GM21576 (cell line): ENCODE measurements at regions not wholly inside any gene's neighbourhood (a gene's known extent, or its start where the extent isn't known, plus 50 kb on each side); places are given as distances from the start of the nearest gene placed in this dataset.

Experiments
- ATAC-seq: cut with Tn5 transposase; IDR thresholded peaks from one replicate; pipeline ENCODE4 v1.9.1; 2021; ENCODE audit warnings: mild to moderate bottlenecking, moderate library complexity; ENCODE audit not compliant: unreplicated experiment

GRCh38 chr5:58075907-58076306 lies 384.0 kb downstream of the PLK2 start:
- ATAC-seq: no peak

DNA sequence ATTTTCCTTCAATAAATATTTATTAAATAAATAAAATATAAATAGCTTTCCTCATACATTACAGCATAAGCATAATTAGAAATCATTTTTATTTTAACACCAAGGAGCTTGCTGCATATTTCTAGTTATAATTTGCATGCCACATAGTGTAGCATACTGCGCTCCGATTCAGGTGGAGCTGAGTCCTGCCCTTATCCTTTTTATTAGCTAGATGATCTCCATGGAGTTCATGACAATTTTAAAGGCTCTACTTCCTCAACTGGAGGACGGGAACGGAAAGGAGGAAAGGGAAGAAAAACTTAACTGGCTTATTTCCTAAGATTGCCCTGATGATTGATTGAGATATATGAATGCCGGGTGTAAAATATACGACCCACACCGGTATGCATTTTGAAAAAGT lies 385.2 kb downstream of the PLK2 start:
- no peak for ATAC-seq

DNA sequence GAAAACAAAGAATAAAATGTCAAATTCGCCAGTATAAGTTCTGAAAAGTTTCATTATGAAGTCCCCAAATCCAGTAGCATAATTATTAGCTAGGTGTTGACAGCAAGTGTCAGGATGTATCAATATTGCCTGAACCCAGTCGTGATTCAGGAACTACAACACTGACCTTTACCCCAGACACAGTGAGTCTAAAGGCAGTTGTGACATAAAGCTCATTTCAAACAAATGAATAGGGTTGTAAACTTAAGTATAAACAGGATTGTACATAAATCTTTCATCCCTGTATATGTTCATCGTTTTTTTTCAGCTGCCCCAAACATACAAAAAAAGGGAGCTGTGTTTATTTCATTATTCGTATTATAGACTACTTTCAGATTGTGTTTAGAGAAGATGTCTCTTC lies 385.7 kb downstream of the PLK2 start:
- ATAC-seq: no peak

DNA sequence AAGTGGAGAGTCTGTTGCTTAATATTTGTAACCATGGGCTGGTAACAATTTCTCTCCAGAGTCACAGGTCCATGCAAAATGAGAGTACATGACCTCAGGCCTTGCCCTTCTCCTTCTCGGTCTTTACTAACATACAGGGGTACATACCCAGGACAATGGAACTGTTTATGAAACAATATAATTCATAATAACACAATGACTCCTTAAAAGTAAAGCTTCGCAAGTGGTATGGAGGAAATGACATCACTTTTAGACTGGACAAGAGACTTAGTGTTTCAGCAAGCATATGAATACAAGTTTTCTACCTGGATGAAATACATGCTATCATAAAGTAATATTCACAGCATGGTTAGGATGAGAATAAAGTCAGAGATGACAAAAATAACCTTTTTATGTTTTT lies 386.6 kb downstream of the PLK2 start:
- ATAC-seq: no peak

- no peak for ATAC-seq
Measured at GRCh38 chr5:58072300-58072965, 387.5 kb downstream of the PLK2 start.

- ATAC-seq: no peak
Measured at GRCh38 chr5:58071566-58071965, 388.3 kb downstream of the PLK2 start.

DNA sequence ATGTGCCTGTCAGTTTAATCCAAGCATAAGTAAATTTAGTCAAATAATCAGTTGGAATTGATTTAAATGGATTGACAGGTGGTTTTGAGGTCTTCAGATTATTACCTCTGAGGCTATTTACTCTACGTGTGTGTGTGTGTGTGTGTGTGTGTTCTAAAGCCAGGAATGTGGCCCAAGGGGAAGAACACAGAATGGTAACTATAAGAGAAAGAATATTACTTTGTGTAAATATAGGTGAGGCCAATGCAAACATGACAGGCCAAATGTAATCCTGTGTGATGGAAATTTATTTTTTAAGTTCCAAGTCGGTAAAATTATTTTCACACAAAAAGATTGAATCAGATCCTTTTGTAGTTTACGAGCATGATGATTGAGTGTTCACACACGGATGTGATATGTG lies 390.0 kb downstream of the PLK2 start:
- ATAC-seq: no peak

DNA sequence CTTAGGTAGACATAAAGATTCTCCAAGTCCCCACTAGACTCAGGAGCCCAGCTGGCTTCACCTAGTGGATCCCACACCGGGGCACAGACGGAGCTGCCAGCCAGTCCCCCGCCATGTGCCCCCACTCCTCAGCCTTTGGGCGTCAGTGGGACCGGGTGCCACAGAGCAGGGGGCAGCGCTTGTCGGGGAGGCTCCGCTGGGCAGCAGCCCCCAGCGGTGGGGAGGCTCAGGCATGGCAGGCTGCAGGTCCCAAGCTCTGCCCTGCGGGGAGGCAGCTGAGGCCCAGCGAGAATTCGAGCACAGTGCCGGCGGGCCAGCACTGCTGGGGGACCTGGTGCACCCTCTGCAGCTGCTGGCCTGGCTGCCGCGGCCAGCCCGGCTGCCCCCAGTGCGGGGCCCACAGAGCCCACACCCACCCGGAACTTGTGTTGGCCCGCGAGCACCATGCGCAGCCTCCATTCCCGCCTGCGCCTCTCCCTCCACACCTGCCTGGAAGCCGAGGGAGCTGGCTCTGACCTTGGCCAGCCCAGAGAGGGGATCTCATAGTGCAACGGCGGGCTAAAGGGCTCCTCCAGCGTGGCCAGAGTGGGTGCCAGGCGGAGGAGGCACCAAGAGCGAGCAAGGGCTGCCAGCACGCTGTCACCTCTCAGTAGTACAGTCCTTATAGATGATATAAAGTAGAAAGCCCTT lies 390.7 kb downstream of the PLK2 start:
- no peak for ATAC-seq

- ATAC-seq: no peak
Measured at GRCh38 chr5:58066557-58066956, 393.3 kb downstream of the PLK2 start.

DNA sequence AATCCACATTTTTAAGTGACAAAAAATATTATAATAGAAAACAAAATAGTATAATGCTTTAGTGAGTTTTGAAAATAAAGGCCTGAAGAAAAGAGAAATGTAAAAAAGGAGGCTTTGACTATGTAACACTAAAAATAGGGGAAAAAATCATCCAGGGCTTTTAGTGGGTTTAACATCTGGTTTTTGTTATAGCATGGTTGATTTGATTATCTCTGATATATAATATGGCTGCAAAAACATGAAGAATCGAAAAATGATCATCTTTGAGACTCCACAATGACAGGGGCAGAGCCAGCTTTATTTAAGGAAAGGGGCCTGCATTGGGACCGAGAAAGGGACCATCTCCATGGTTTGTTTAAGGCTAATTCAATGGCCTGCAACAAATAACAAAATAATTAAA lies 393.8 kb downstream of the PLK2 start:
- ATAC-seq: no peak

- no peak for ATAC-seq
Measured at GRCh38 chr5:58064801-58065200, 395.1 kb downstream of the PLK2 start.

- ATAC-seq: no peak
Measured at GRCh38 chr5:58060996-58061395, 398.9 kb downstream of the PLK2 start.

DNA sequence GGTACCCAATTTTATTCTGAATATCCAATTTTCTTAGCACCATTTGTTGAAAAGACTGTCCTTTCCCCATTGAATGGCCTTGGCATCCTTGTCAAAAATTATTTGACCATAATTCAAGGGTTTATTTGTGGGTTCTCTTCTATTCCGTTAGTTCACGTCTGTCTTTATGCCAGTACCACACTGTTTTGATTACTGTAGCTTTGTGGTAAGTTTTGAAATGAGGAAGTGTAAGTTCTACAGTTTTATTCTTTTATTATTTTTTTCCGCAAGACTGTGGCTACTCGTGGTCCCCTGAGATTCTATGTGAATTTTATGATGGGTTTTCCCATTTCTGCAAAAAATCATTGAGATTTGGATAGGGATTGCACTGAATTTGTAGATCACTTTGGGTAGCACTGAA lies 402.6 kb downstream of the PLK2 start:
- ATAC-seq: no peak

- no peak for ATAC-seq
Measured at GRCh38 chr5:58056546-58056945, 403.3 kb downstream of the PLK2 start.

DNA sequence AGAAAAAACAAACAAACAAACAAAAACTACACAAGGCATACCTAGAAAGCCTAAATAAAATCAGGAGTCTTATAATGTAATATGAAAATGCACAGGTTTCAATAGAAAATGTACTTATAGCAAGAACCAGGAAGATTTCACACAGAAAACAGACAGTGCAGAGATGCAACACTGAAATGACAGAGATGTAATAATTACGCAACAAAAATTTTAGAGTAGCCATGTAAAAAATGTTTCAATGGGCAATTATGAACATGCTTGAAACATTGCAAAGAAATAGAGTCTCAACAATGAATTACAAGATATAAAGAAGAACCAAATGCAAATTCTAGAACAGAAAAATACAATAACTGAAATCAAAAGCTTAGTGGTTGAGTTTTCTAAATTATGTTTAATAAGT lies 405.9 kb downstream of the PLK2 start:
- no peak for ATAC-seq

DNA sequence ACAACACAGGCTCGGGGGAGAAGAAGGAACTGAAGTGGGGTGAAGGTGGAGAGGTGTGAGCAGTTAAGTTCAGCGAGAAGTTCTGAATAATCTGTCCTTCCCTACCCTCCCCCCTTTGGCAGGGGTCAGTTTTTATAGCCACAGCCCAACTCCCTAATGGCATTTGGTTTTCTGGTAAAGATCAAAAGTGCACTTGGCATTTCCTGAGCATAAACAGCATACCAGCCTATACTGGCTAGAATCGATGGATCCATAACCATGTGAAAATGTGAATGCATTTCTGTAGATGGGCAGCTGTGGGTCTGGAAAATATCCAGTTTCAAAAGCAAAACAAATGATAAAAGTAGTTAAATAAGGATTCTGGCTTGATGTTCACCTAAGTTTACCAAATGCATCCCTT lies 410.9 kb downstream of the PLK2 start:
- ATAC-seq: no peak

DNA sequence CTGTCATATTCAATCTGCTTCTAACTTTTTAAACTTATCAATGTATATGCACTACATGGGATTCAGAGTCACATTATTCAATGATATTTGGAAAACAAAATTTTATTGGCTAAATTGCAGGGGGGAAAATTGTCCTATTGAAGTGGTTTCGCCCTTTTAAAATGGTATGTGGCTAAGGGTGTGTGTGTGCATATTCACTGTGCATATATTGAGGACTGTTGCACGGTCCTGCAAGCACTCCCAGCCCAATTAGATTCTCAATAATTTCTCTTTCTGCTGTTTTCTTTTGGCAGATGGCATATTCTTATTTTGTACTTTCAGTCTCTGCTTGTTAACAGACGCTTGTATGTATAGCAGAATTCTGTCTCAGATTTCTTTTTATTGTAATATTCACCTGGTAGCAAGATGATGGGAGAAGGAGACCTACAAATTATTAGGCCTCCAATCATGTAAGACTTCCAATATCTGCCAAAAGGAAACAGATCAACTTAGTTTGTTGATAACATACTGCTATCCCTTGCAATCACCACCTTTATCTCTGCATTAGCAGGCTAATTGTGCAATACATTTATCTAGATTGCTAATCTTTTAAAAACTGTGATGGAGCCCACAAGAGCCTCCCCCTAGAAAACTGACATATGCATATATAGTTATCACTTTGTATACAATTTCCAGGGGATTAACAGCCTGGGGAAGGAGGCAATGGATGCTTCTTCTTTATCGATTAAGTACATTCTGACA lies 411.5 kb downstream of the PLK2 start:
- ATAC-seq: no peak

GRCh38 chr5:58046371-58046770 lies 413.5 kb downstream of the PLK2 start:
- no peak for ATAC-seq

DNA sequence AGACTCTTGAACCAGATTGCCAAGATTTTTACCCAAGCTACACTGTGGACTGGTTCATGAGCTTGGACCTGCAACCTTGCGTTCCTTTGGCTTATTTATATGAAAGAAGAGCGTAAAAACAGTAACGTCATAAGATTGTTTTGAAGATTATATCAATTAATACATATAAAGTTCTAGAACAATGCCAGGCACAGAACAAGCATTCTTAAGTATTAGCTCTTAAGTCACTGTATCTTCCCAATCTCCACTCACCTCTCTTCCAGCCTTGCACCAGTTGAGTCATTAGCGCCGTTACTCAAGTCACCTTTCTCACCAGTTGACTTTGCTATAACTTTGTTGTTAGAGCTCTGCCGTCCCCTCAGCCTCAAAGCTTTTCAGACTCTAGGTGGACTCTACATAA lies 415.7 kb downstream of the PLK2 start:
- ATAC-seq: no peak

GRCh38 chr5:58043032-58043945 lies 416.6 kb downstream of the PLK2 start:
- no peak for ATAC-seq

GRCh38 chr5:58041884-58042283 lies 418.0 kb downstream of the PLK2 start:
- ATAC-seq: no peak
